ENCODE measurements at regions not wholly inside any gene's neighbourhood (a gene's known extent, or its start where the extent isn't known, plus 50 kb on each side); places are given as distances from the start of the nearest gene placed in this dataset.

GRCh38 chr14:65226824-65227604 is 124.7 kb upstream of the MAX start (continued):
- TF ChIP-seq DMTF1 (CRISPR knock-in tag; IDR thresholded peaks at IDR 0.05) (no peak), CREB3 (CRISPR knock-in tag; IDR thresholded peaks at IDR 0.05) (no peak), IRX3 (CRISPR knock-in tag; IDR thresholded peaks at IDR 0.05; ENCODE audit: borderline replicate concordance, low read depth) (no peak), FOSL1 (CRISPR knock-in tag; IDR thresholded peaks at IDR 0.05; ENCODE audit: borderline replicate concordance) (0 out of 2 replicates have a peak, but pooled peaks have one; percentile 53), ATF2 (CRISPR knock-in tag; IDR thresholded peaks at IDR 0.05) (peak; percentile 94), SIN3B (IDR thresholded peaks at IDR 0.05; ENCODE audit: low read length) (no peak), ZNF766 (CRISPR knock-in tag; IDR thresholded peaks at IDR 0.05; ENCODE audit: borderline replicate concordance) (no peak), ETV6 (CRISPR knock-in tag; conservative IDR thresholded peaks at IDR 0.05) (no peak), CSRNP1 (CRISPR knock-in tag; IDR thresholded peaks at IDR 0.05) (no peak), MYNN (CRISPR knock-in tag; IDR thresholded peaks at IDR 0.05; ENCODE audit: low read depth) (no peak), SAFB2 (CRISPR knock-in tag; IDR thresholded peaks at IDR 0.05; ENCODE audit: borderline replicate concordance, low read depth) (no peak), NFRKB (IDR thresholded peaks at IDR 0.05) (no peak), HINFP (CRISPR knock-in tag; IDR thresholded peaks at IDR 0.05; ENCODE audit: low read depth) (no peak), ZBTB1 (CRISPR knock-in tag; IDR thresholded peaks at IDR 0.05; ENCODE audit: borderline replicate concordance) (no peak), GFI1 (CRISPR knock-in tag; IDR thresholded peaks at IDR 0.05; ENCODE audit: borderline replicate concordance) (peak; percentile 92), ZNF432 (CRISPR knock-in tag; IDR thresholded peaks at IDR 0.05; ENCODE audit: borderline replicate concordance) (no peak), ZFP41 (CRISPR knock-in tag; IDR thresholded peaks at IDR 0.05; ENCODE audit: borderline replicate concordance) (no peak), U2AF1 (optimal IDR thresholded peaks at IDR 0.05; ENCODE audit: low read depth, low read length) (no peak), PATZ1 (CRISPR knock-in tag; IDR thresholded peaks at IDR 0.05) (peak; percentile 74)
